ENCODE measurements at regions not wholly inside any gene's neighbourhood (a gene's known extent, or its start where the extent isn't known, plus 50 kb on each side); places are given as distances from the start of the nearest gene placed in this dataset.

DNA sequence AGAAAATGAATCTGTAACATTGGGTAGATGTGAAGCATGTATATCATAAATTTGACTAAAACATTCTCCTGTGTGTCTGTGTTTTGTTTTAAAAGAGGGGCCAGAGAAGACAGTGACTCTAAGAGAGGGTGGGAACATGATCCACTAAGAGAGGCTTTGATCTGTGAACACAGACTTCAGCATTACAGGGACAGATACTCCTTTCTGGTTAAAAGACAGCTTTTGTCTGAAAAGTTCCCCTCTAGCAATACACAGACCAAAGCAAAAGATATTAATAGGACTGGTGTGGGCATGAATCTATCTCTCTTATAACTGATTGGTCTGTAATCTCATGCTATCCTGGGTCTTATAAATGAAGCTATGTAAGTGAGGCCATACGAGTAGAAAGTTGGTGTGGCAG, 150.9 kb downstream of the NUDT12 start:
- no peak for ATAC-seq (ENCODE audit: low read depth)
- Histone ChIP-seq H3K36me3 (replicated peaks in 1 of 2; ENCODE audit: control extremely low read depth in 1 of 2, control insufficient read depth in 1 of 2, extremely low read depth in 1 of 2, insufficient read depth in 2 of 2, low read length in 1 of 2) (no peaks in the 10 kb centered on the region), H3K4me1 (ENCODE audit: control insufficient read depth in 2 of 2, insufficient read depth in 2 of 2, low read length in 2 of 2) (no peaks in the 10 kb centered on the region), H3K9ac (ENCODE audit: low read length) (no peak overlapping the region), H3K4me3 (ENCODE audit: control extremely low read depth in 1 of 5, extremely low read depth in 1 of 5, insufficient read depth in 1 of 5, low read depth in 2 of 5, low read length in 4 of 5) (no peak overlapping the region), H2AFZ (ENCODE audit: insufficient read depth, low read depth, low read length, poor library complexity, severe bottlenecking) (no peak overlapping the region), H3K9me3 (ENCODE audit: control extremely low read depth in 1 of 3, control insufficient read depth in 2 of 3, insufficient read depth in 1 of 3, low read length in 2 of 3) (no peaks in the 10 kb centered on the region), H3K4me2 (replicated peaks; ENCODE audit: low read depth, low read length, poor library complexity, severe bottlenecking) (no peak overlapping the region), H3K27ac (ENCODE audit: low read length in 2 of 2) (no peak overlapping the region), H3K27me3 (replicated peaks in 1 of 4; ENCODE audit: control extremely low read depth in 1 of 4, control insufficient read depth in 3 of 4, insufficient read depth in 4 of 4, low read length in 3 of 4) (peaks cover 0 to 3% (median 0%) of the 10 kb centered on the region in 4 experiments), H3K79me2 (ENCODE audit: control insufficient read depth, insufficient read depth, low read length) (no peaks in the 10 kb centered on the region), H4K20me1 (ENCODE audit: control insufficient read depth, insufficient read depth, low read length, poor library complexity, severe bottlenecking) (no peaks in the 10 kb centered on the region)
- Mint-ChIP-seq H3K4me1 (no peaks in the 10 kb centered on the region), H3K9me3 (ENCODE audit: insufficient read depth) (no peaks in the 10 kb centered on the region), H3K4me3 (no peak overlapping the region), H3K27me3 (peaks cover 16% of the 10 kb centered on the region), H3K27ac (no peak overlapping the region)
- CTCF ChIA-PET = no interaction called here
- POLR2A ChIA-PET = no interaction called here
- no peak for TF ChIP-seq EZH2 (IDR thresholded peaks at IDR 0.05; ENCODE audit: borderline replicate concordance, insufficient read depth, low read depth, low read length, poor library complexity, severe bottlenecking)
- TF ChIP-seq, protein P1, sequence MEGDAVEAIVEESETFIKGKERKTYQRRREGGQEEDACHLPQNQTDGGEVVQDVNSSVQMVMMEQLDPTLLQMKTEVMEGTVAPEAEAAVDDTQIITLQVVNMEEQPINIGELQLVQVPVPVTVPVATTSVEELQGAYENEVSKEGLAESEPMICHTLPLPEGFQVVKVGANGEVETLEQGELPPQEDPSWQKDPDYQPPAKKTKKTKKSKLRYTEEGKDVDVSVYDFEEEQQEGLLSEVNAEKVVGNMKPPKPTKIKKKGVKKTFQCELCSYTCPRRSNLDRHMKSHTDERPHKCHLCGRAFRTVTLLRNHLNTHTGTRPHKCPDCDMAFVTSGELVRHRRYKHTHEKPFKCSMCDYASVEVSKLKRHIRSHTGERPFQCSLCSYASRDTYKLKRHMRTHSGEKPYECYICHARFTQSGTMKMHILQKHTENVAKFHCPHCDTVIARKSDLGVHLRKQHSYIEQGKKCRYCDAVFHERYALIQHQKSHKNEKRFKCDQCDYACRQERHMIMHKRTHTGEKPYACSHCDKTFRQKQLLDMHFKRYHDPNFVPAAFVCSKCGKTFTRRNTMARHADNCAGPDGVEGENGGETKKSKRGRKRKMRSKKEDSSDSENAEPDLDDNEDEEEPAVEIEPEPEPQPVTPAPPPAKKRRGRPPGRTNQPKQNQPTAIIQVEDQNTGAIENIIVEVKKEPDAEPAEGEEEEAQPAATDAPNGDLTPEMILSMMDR (IDR thresholded peaks at IDR 0.05) = no peak
- DNase-seq = no peak
- intact Hi-C loops (cut with micrococcal nuclease) = no loop called here
- WGBS (ENCODE audit: insufficient coverage) = no CpG with 5 or more reads among the region's 1 CpG

DNA sequence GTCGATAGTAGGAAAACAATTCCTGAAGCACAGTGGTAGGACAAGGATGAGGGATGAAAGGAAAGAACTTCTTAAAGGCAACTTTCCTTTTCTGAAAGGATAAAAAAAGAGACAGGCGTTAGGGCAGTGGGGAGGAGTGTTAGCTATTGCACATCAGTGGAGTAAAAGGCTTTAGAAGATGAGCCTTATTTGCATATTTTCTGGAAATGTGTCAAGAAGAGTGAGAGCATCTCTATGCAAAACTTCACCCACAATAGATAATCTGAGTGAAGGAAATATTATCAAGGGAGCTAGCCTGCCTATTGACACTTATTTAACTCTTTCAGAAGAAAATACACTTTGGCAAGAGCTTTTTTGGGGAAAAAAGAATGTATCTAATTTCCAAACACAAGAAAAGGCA, 151.6 kb downstream of the MACIR start:
- H3K4me1 ChIP-seq (ENCODE audit: control insufficient read depth in 2 of 2, insufficient read depth in 2 of 2, low read length in 2 of 2) = no peaks in the 10 kb centered on the region
- H3K79me2 ChIP-seq (ENCODE audit: control insufficient read depth, insufficient read depth, low read length) = no peaks in the 10 kb centered on the region
- no peak overlapping the region for H3K4me2 ChIP-seq (replicated peaks; ENCODE audit: low read depth, low read length, poor library complexity, severe bottlenecking)
- DNase-seq (no peak), ATAC-seq (ENCODE audit: low read depth) (no peak)
- no peaks in the 10 kb centered on the region for H3K9me3 ChIP-seq (ENCODE audit: control extremely low read depth in 1 of 3, control insufficient read depth in 2 of 3, insufficient read depth in 1 of 3, low read length in 2 of 3)
- peaks cover 0 to 3% (median 0%) of the 10 kb centered on the region in 4 experiments for H3K27me3 ChIP-seq (replicated peaks in 1 of 4; ENCODE audit: control extremely low read depth in 1 of 4, control insufficient read depth in 3 of 4, insufficient read depth in 4 of 4, low read length in 3 of 4)
- WGBS (ENCODE audit: insufficient coverage) = no CpG with 5 or more reads among the region's 2 CpGs
- peaks cover 9% of the 10 kb centered on the region for H3K27me3 Mint-ChIP-seq
- H4K20me1 ChIP-seq (ENCODE audit: control insufficient read depth, insufficient read depth, low read length, poor library complexity, severe bottlenecking) = no peaks in the 10 kb centered on the region
- H3K27ac Mint-ChIP-seq = no peak overlapping the region
- intact Hi-C loops (cut with micrococcal nuclease) = no loop called here
- TF ChIP-seq EZH2 (IDR thresholded peaks at IDR 0.05; ENCODE audit: borderline replicate concordance, insufficient read depth, low read depth, low read length, poor library complexity, severe bottlenecking) = no peak
- TF ChIP-seq, protein P1 (IDR thresholded peaks at IDR 0.05) = no peak
- H3K36me3 ChIP-seq (replicated peaks in 1 of 2; ENCODE audit: control extremely low read depth in 1 of 2, control insufficient read depth in 1 of 2, extremely low read depth in 1 of 2, insufficient read depth in 2 of 2, low read length in 1 of 2) = no peaks in the 10 kb centered on the region
- H3K4me3 ChIP-seq (ENCODE audit: control extremely low read depth in 1 of 5, extremely low read depth in 1 of 5, insufficient read depth in 1 of 5, low read depth in 2 of 5, low read length in 4 of 5) = no peak overlapping the region
- H3K27ac ChIP-seq (ENCODE audit: low read length in 2 of 2) = no peak overlapping the region
- H2AFZ ChIP-seq (ENCODE audit: insufficient read depth, low read depth, low read length, poor library complexity, severe bottlenecking) = no peak overlapping the region
- no peaks in the 10 kb centered on the region for H3K4me1 Mint-ChIP-seq
- no peak overlapping the region for H3K4me3 Mint-ChIP-seq
- no peak overlapping the region for H3K9ac ChIP-seq (ENCODE audit: low read length)
- ChIA-PET CTCF (no interaction called here), POLR2A (no interaction called here)
- H3K9me3 Mint-ChIP-seq (ENCODE audit: insufficient read depth) = no peaks in the 10 kb centered on the region
